ENCODE measurements at regions not wholly inside any gene's neighbourhood (a gene's known extent, or its start where the extent isn't known, plus 50 kb on each side); places are given as distances from the start of the nearest gene placed in this dataset.

- TF ChIP-seq, protein P1, sequence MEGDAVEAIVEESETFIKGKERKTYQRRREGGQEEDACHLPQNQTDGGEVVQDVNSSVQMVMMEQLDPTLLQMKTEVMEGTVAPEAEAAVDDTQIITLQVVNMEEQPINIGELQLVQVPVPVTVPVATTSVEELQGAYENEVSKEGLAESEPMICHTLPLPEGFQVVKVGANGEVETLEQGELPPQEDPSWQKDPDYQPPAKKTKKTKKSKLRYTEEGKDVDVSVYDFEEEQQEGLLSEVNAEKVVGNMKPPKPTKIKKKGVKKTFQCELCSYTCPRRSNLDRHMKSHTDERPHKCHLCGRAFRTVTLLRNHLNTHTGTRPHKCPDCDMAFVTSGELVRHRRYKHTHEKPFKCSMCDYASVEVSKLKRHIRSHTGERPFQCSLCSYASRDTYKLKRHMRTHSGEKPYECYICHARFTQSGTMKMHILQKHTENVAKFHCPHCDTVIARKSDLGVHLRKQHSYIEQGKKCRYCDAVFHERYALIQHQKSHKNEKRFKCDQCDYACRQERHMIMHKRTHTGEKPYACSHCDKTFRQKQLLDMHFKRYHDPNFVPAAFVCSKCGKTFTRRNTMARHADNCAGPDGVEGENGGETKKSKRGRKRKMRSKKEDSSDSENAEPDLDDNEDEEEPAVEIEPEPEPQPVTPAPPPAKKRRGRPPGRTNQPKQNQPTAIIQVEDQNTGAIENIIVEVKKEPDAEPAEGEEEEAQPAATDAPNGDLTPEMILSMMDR (IDR thresholded peaks at IDR 0.05), result no peak
- TF ChIP-seq POLR2A (IDR thresholded peaks at IDR 0.05), result no peak
These were observed 83.0 kb downstream of the GADD45G start for GRCh38 chr9:89687848-89688247.
